ENCODE measurements at regions not wholly inside any gene's neighbourhood (a gene's known extent, or its start where the extent isn't known, plus 50 kb on each side); places are given as distances from the start of the nearest gene placed in this dataset.

- TF ChIP-seq CTCF (IDR thresholded peaks at IDR 0.05; ENCODE audit: extremely low read depth in 1 of 2, insufficient read depth in 1 of 2, low read depth in 1 of 2, low read length in 2 of 2) (no peak), MYC (IDR thresholded peaks at IDR 0.05; ENCODE audit: low read depth, low read length) (no peak)
Observed at GRCh38 chr16:13858873-13859580, 60.9 kb upstream of the ERCC4 start.

Measured in endothelial cell of umbilical vein (primary cell).